Stimulated activated CD4-positive, alpha-beta T cell treated with anti-CD3 and anti-CD28 coated beads, Interleukin-12 subunit alpha, Interleukin-12 subunit beta, amount 100 ng/mL, for 24 hours (primary cell): ENCODE measurements at regions not wholly inside any gene's neighbourhood (a gene's known extent, or its start where the extent isn't known, plus 50 kb on each side); places are given as distances from the start of the nearest gene placed in this dataset.

ENCODE experiments used
- DNase-seq, 2 experiments: peaks; one replicate each; pipeline ENCODE4 v3.0.0-alpha.2; 2020; ENCODE audit warnings: low read depth in 2 of 2

DNA sequence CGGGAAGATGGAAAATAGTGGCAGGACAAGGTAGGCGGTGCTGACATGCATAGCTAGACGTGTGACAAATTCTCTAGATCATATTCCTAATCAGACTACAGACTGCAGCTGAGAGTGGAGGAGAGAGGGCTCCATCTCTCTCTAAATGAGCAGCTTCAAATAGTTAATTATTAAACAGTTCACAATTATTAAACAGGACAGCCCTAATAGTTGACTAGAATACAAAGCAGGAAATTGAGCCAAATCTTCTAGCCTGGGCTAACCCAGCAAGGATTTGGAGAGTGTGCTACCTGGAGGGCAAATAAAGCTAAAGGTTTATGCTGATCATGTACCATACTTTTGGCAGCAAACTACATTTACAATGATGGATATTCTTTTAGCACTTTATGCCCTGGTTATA, 54.4 kb upstream of the CWC22 start:
- no peak for DNase-seq

DNA sequence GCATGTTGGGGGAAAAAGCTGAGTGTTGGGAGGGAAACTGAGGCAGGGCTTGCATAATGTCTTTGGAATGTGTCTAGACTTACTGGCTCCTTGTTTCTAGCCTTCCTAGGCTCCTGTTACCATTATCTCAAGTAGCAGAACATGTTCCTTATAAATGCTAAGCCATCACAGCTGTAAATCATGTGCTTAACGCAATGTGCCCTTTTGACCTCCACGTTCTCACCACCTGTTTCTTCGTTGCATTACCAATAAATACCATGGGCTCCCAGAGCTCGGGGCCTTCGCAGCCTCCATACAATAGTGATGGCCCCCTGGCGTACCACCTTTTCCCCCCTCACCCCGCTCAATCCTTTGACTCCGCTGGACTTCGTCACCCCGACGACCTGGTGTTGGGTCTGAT, 54.0 kb upstream of the CWC22 start:
- no peak for DNase-seq

DNA sequence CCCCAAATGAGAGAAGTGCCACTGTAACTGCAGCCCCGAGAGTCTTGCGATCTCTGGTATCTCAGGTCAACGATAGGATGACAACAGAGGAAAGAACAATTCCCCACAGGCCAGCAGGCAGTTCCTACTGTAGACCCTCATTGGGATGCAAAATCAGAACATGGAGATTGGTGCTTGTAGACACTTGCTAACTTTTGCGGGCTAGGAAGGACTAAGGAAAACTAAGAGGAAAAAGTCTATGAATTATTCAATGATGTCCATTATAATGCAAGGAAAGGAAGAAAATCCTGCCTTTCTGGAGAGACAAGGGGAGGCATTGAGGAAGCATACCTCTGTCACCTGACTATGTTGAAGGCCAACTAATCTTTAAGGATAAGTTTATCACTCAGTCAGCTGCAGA, 51.9 kb upstream of the CWC22 start:
- DNase-seq: no peak

- DNase-seq: no peak
Measured at GRCh38 chr2:180057706-180058412, 50.8 kb upstream of the CWC22 start.
